Heart right ventricle (tissue), 16 donors: ENCODE measurements at regions not wholly inside any gene's neighbourhood (a gene's known extent, or its start where the extent isn't known, plus 50 kb on each side); places are given as distances from the start of the nearest gene placed in this dataset.

ENCODE experiments used
- ATAC-seq, 8 donors: fragments of 200-7000 bp; cut with Tn5 transposase; one replicate each; pipeline ENCODE4 v1.9.1; 2020; ENCODE audit warnings: mild to moderate bottlenecking in 8 of 8, moderate library complexity in 8 of 8, moderate number of reproducible peaks in 1 of 8
- DNase-seq, 2 donors: peaks; one replicate each; pipeline ENCODE4 v3.0.0-alpha.2; 2020
- H3K27ac ChIP-seq, 10 donors: fragments of 200-600 bp; sonication (generic) in 2 of 10; one replicate each; pipeline versions ENCODE4 v1.5.0 to v1.8.0; 2020 to 2022; ENCODE audit warnings: mild to moderate bottlenecking in 3 of 10
- H3K27me3 ChIP-seq, 7 donors: fragments of 200-600 bp; one replicate each; pipeline ENCODE4 v1.8.0; 2021 to 2022; ENCODE audit warnings: mild to moderate bottlenecking in 2 of 7
- H3K36me3 ChIP-seq, 9 donors: fragments of 200-600 bp; sonication (generic) in 1 of 9; one replicate each; pipeline versions ENCODE4 v1.5.0 to v1.8.0; 2020 to 2022; ENCODE audit warnings: mild to moderate bottlenecking in 2 of 9
- H3K4me1 ChIP-seq, 9 donors: fragments of 200-600 bp; sonication (generic) in 1 of 9; one replicate each; pipeline versions ENCODE4 v1.5.0 to v1.8.0; 2020 to 2022; ENCODE audit warnings: mild to moderate bottlenecking in 4 of 9
- H3K4me3 ChIP-seq, 10 donors: fragments of 200-600 bp; sonication (generic) in 2 of 10; one replicate each; pipeline versions ENCODE4 v1.5.0 to v1.8.0; 2020 to 2022; ENCODE audit warnings: mild to moderate bottlenecking in 7 of 10, moderate library complexity in 2 of 10
- H3K9me3 ChIP-seq, 11 donors: fragments of 200-600 bp in 10 of 11; sonication (generic) in 2 of 11; one replicate each; pipeline versions ENCODE4 v1.5.0 to v1.8.0; 2013 to 2022; ENCODE audit warnings: mild to moderate bottlenecking in 2 of 11, control low read depth in 1 of 11, moderate library complexity in 1 of 11
- CTCF ChIP-seq, 9 donors: fragments of 200-600 bp; sonication (generic) in 2 of 9; IDR thresholded peaks; one replicate each; pipeline versions ENCODE4 v1.5.0 to v1.8.0; 2021 to 2022; ENCODE audit warnings: antibody characterized with exemption in 9 of 9, mild to moderate bottlenecking in 5 of 9, moderate library complexity in 1 of 9
- WGBS, 2 donors: extraction: QIAGEN DNeasy Blood & Tissue Kit; methylation state at CpG; one replicate each; pipeline ENCODE4 v1.1.7; 2013; ENCODE audit warnings: inconsistent platforms in 1 of 2; 5-methylcytosine and 5-hydroxymethylcytosine counted together
- intact Hi-C, 10 donors: fragments of 100-400 bp; cut with DNase I; formaldehyde crosslinking; loops; one replicate each; pipeline versions ENCODE4 v1.11.1 to v1.14.2; 2022
- donor health status: Arrhythmogenic right ventricular cardiomyopathy.
- donor health status: ischemic (EF 13 %, LVEDD 7.1; RV severe dilation, severe dysfunction).
- donor health status: healthy with polysubstance abuse.
- donor health status: DM: no; HTN: yes; CAD: no.
- donor health status: DM: no; HTN: no; CAD: no.
- donor health status: ischemic (EF 25% LVEDD 6.9; RV normal size, moderate dysfunction).
- donor health status: ischemic (EF 25% LVEDD 5.7; RV mildly dilated, moderate dysfunction).
- donor health status: healthy.
- donor health status: DM: yes; HTN: yes; CAD: no.
- donor health status: Ischemic cardiomyopathy.
- donor health status: ischemic (EF 35%, LVEDD 5.7; RV mildly dilated, moderate dysfunction).
- donor health status: nonischemic (EF 11% LVEDD 7.7; RV severe dilation, severe dysfunction).
- donor health status: DM: yes; HTN: yes; CAD: no.
- donor health status: PGD.
- donor health status: ischemic (EF 29% LVEDD 5.4; RV normal size, mild dysfunction).
- donor health status: nonischemic (EF 23%, LVEDD 6.1; RV moderate dilation, normal function).

GRCh38 chr10:107913317-107914294 is 749.1 kb upstream of the SORCS1 start:
- H3K4me3 ChIP-seq: no peak overlapping the region
- H3K27ac ChIP-seq: no peak overlapping the region
- no peak for ATAC-seq
- no peaks in the 10 kb centered on the region for H3K36me3 ChIP-seq
- WGBS, 2 donors: 27 to 29% methylated on average over 6 of the region's 6 CpGs
- H3K27me3 ChIP-seq: peaks cover 4 to 50% (median 32%) of the 10 kb centered on the region in 7 donors
- H3K4me1 ChIP-seq: peaks cover 0 to 9% (median 0%) of the 10 kb centered on the region in 9 donors
- TF ChIP-seq CTCF (IDR thresholded peaks at IDR 0.05): no peak
- intact Hi-C loops: no loop called here
- H3K9me3 ChIP-seq: peaks cover 0 to 6% (median 2%) of the 10 kb centered on the region in 11 donors
- DNase-seq: no peak

- ATAC-seq: no peak
- WGBS, 2 donors: 71 to 74% methylated on average over 2 of the region's 2 CpGs
- intact Hi-C loops: no loop called here
- no peaks in the 10 kb centered on the region for H3K36me3 ChIP-seq
- H3K27me3 ChIP-seq: no peaks in the 10 kb centered on the region
- TF ChIP-seq CTCF (IDR thresholded peaks at IDR 0.05): no peak
- no peak overlapping the region for H3K4me3 ChIP-seq
- no peak for DNase-seq
- no peaks in the 10 kb centered on the region for H3K4me1 ChIP-seq
- no peaks in the 10 kb centered on the region for H3K9me3 ChIP-seq
- no peak overlapping the region for H3K27ac ChIP-seq
These were observed 736.6 kb upstream of the SORCS1 start for GRCh38 chr10:107901076-107901475.

GRCh38 chr10:107900131-107900530 is 735.6 kb upstream of the SORCS1 start:
- no peak overlapping the region for H3K27ac ChIP-seq
- ATAC-seq (no peak), DNase-seq (no peak)
- TF ChIP-seq CTCF (IDR thresholded peaks at IDR 0.05): no peak
- H3K27me3 ChIP-seq: no peaks in the 10 kb centered on the region
- H3K4me1 ChIP-seq: no peaks in the 10 kb centered on the region
- no peaks in the 10 kb centered on the region for H3K36me3 ChIP-seq
- no peak overlapping the region for H3K4me3 ChIP-seq
- H3K9me3 ChIP-seq: no peaks in the 10 kb centered on the region
- intact Hi-C loops: no loop called here
- 82 to 90% methylated on average over 5 of the region's 5 CpGs for WGBS, 2 donors

- intact Hi-C loops: no loop called here
- no peak for TF ChIP-seq CTCF (IDR thresholded peaks at IDR 0.05)
- no peaks in the 10 kb centered on the region for H3K27me3 ChIP-seq
- H3K4me1 ChIP-seq: no peaks in the 10 kb centered on the region
- H3K27ac ChIP-seq: no peak overlapping the region
- no peak for ATAC-seq
- no peak for DNase-seq
- WGBS, 2 donors: 72 to 76% methylated on average over 4 of the region's 4 CpGs
- no peaks in the 10 kb centered on the region for H3K9me3 ChIP-seq
- no peaks in the 10 kb centered on the region for H3K36me3 ChIP-seq
- H3K4me3 ChIP-seq: no peak overlapping the region
These were observed 735.1 kb upstream of the SORCS1 start for GRCh38 chr10:107899502-107900062.
